ENCODE measurements at regions not wholly inside any gene's neighbourhood (a gene's known extent, or its start where the extent isn't known, plus 50 kb on each side); places are given as distances from the start of the nearest gene placed in this dataset.

DNA sequence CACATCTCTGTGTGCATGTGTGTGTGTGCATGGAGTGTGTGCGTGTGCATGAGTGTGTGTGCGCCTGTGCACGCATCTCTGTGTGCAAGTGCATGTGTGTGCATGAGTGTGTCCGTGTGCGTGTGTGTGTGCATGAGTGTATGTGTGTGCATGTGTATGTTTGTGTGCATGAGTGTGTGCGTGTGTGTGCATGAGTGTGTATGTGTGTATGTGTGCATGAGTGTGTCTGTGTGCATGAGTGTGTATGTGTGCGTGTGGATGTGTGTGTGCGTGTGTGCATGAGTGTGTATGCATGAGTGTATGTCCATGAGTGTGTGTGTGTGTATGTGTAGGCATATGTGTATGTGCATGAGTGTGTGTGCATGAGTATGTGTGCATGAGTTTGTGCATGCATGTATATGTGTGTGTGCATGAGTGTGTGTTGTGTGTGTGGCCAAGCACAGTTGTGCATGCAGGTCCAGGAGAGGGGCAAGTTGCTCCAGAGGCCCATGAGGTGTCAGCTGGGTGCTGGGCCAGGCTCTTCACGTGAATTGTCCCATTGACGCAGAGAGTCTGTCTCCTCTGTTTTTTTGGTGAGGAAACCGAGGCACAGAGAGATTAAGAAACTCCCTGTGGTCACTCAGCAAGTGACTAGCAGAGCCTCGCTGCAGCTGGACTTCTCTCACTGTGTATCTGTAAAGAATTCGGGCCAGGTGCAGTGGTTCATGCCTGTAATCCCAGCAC, 75.5 kb downstream of the ASB1 start:
- Mint-ChIP-seq H3K27ac (peak overlapping the region in 2 of 3 experiments; percentile 18 to 23), H3K4me3 (no peak overlapping the region), H3K36me3 (ENCODE audit: low read depth) (no peaks in the 10 kb centered on the region), H3K4me1 (peaks cover 33% of the 10 kb centered on the region), H3K27me3 (ENCODE audit: low read depth) (peaks cover 3% of the 10 kb centered on the region), H3K9me3 (no peaks in the 10 kb centered on the region)
- TF ChIP-seq, protein P1, sequence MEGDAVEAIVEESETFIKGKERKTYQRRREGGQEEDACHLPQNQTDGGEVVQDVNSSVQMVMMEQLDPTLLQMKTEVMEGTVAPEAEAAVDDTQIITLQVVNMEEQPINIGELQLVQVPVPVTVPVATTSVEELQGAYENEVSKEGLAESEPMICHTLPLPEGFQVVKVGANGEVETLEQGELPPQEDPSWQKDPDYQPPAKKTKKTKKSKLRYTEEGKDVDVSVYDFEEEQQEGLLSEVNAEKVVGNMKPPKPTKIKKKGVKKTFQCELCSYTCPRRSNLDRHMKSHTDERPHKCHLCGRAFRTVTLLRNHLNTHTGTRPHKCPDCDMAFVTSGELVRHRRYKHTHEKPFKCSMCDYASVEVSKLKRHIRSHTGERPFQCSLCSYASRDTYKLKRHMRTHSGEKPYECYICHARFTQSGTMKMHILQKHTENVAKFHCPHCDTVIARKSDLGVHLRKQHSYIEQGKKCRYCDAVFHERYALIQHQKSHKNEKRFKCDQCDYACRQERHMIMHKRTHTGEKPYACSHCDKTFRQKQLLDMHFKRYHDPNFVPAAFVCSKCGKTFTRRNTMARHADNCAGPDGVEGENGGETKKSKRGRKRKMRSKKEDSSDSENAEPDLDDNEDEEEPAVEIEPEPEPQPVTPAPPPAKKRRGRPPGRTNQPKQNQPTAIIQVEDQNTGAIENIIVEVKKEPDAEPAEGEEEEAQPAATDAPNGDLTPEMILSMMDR (IDR thresholded peaks at IDR 0.05; ENCODE audit: unreplicated experiment in 3 of 3): no peak

DNA sequence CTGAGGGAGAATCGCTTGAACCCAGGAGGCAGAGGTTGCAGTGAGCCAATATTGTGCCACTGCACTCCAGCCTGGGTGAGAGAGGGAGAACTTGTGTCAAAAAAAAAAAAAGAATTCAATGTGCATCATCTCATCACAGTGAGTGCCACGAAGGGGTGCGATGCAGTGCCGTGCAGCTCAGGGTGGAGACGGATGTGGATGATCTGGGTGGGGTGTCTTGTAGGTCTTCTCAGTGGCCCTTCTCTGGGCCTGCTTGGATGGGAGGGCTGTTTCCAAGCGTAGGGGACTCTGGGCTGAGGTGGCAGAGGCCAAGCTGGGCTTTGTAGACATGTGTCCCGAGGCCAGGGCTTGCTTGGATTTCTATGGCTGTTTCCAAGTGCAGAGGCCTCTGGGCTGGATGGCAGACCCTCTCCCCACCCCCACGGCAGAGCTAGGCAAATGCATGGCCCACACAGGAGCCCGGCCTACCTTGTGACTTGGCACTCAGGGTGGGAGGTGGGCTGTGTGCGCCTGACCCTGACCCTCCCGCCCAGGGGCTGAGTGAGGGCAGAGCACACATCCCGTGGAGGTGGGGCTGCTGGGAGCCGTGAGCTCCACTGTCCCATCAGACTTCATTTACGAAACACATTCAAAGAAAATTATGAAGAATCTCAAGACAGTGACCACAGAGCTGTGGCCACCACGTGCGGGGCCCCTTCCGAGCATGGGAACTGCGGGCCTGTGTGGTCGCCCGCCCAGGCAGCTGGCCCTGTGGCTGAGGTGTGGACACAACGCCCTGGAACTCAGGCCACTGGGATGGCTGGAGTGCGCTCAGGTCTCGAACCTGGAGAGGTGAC, 76.4 kb downstream of the ASB1 start:
- Mint-ChIP-seq H3K27me3 (ENCODE audit: low read depth) (peaks cover 3% of the 10 kb centered on the region), H3K4me1 (peaks cover 41% of the 10 kb centered on the region), H3K27ac (no peak overlapping the region), H3K4me3 (no peak overlapping the region), H3K36me3 (ENCODE audit: low read depth) (no peaks in the 10 kb centered on the region), H3K9me3 (no peaks in the 10 kb centered on the region)
- TF ChIP-seq, protein P1 (IDR thresholded peaks at IDR 0.05; ENCODE audit: unreplicated experiment in 3 of 3): no peak

DNA sequence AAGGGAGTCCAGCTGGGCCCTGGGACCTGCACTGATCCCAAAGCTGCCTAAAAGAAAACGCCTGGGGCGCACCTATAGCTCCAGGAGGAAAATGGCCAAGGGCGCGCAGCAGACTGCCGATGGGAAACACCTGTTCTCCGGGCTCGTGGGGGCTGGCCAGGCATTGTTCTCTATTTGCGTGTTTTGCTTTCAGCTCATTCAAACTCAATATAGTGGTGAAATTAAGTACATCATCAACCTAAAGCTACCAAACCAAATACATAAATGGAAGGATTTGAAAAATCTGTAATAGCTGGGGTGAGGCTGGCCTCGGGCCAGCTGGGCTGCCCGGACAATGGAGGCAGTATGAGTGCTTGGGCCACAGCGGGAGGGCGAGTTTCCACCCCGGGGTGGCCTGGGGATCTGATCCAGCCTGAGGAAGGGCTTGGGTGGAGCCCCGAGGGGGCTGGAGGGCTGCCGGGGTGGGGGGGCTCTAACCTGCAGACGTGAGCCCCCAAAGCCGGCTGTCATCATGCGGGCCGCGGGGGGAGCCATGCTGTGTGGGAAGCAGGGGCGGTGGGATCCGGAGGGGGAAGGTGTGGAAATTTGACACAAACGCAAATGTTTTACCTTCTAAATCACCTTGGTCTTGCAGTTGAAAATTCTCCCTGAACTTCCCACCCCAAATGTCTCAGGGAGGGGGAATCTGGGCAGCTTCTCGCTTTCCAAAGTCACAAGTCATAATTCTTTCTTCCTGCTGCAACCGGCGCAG, 77.6 kb downstream of the ASB1 start:
- no peaks in the 10 kb centered on the region for H3K36me3 Mint-ChIP-seq (ENCODE audit: low read depth)
- H3K4me1 Mint-ChIP-seq: peaks cover 50% of the 10 kb centered on the region
- H3K9me3 Mint-ChIP-seq: no peaks in the 10 kb centered on the region
- no peak overlapping the region for H3K4me3 Mint-ChIP-seq
- TF ChIP-seq, protein P1 (IDR thresholded peaks at IDR 0.05; ENCODE audit: unreplicated experiment in 3 of 3): no peak
- peak overlapping the region in 1 of 3 experiments; percentile 78 for H3K27ac Mint-ChIP-seq
- H3K27me3 Mint-ChIP-seq (ENCODE audit: low read depth): peaks cover 3% of the 10 kb centered on the region

GRCh38 chr2:238505119-238505891, 78.6 kb downstream of the ASB1 start:
- H3K36me3 Mint-ChIP-seq (ENCODE audit: low read depth): no peaks in the 10 kb centered on the region
- H3K27ac Mint-ChIP-seq: no peak overlapping the region
- H3K9me3 Mint-ChIP-seq: no peaks in the 10 kb centered on the region
- H3K4me3 Mint-ChIP-seq: no peak overlapping the region
- TF ChIP-seq, protein P1 (IDR thresholded peaks at IDR 0.05; ENCODE audit: unreplicated experiment in 3 of 3): no peak
- peaks cover 3% of the 10 kb centered on the region for H3K27me3 Mint-ChIP-seq (ENCODE audit: low read depth)
- peaks cover 56% of the 10 kb centered on the region for H3K4me1 Mint-ChIP-seq

DNA sequence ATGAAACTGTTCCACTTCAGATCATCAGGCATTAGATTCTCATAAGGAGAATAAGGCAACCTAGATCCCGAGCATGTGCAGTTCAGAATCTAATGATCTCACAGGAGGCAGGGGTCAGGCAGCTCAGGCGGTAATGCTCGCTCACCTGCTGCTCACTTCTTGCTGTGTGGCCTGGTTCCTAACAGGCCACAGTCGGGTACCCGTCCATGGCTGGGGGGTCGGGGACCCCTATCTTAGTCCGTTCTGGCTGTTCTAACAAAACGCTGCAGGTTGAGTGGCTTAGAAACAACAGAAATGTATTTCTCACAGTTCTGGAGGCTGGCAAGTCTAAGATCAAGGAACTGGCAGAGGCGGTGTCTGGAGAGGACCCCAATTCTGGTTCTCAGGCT, 79.2 kb downstream of the ASB1 start:
- Mint-ChIP-seq H3K27me3 (ENCODE audit: low read depth) (peaks cover 3% of the 10 kb centered on the region), H3K36me3 (ENCODE audit: low read depth) (no peaks in the 10 kb centered on the region), H3K9me3 (no peaks in the 10 kb centered on the region), H3K4me1 (peaks cover 59% of the 10 kb centered on the region), H3K4me3 (no peak overlapping the region), H3K27ac (peak overlapping the region in 1 of 3 experiments; percentile 37)
- TF ChIP-seq, protein P1 (IDR thresholded peaks at IDR 0.05; ENCODE audit: unreplicated experiment in 3 of 3): no peak
